ENCODE measurements at regions not wholly inside any gene's neighbourhood (a gene's known extent, or its start where the extent isn't known, plus 50 kb on each side); places are given as distances from the start of the nearest gene placed in this dataset.

DNA sequence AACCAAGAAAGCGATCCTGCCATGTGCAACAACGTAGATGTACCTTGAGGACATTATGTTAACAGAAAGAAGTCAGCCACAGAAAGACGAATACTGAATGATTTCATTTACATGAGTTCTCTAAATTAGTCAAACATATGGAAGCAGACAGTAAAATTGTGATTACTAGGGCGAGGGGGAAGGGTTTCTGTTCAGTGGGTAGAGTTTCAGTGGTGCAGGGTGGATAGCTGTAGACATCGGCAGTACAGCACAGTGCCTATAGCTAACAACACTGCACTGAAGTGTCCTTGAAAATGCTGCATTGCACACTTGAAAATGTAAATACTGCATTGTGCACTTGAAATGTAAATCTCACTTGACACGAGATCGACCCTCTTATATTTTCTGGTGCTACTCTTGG is 275.3 kb downstream of the GALR1 start:
- DNase-seq (ENCODE audit: low read depth, low spot score) = no peak
- Mint-ChIP-seq H3K4me1 (no peaks in the 10 kb centered on the region), H3K27me3 (ENCODE audit: low read depth) (no peaks in the 10 kb centered on the region), H3K4me3 (no peak overlapping the region), H3K9me3 (peaks cover 3% of the 10 kb centered on the region), H3K36me3 (ENCODE audit: low read depth) (peaks cover 15% of the 10 kb centered on the region), H3K27ac (ENCODE audit: unreplicated experiment) (no peak overlapping the region)
- TF ChIP-seq, protein P1, sequence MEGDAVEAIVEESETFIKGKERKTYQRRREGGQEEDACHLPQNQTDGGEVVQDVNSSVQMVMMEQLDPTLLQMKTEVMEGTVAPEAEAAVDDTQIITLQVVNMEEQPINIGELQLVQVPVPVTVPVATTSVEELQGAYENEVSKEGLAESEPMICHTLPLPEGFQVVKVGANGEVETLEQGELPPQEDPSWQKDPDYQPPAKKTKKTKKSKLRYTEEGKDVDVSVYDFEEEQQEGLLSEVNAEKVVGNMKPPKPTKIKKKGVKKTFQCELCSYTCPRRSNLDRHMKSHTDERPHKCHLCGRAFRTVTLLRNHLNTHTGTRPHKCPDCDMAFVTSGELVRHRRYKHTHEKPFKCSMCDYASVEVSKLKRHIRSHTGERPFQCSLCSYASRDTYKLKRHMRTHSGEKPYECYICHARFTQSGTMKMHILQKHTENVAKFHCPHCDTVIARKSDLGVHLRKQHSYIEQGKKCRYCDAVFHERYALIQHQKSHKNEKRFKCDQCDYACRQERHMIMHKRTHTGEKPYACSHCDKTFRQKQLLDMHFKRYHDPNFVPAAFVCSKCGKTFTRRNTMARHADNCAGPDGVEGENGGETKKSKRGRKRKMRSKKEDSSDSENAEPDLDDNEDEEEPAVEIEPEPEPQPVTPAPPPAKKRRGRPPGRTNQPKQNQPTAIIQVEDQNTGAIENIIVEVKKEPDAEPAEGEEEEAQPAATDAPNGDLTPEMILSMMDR (conservative IDR thresholded peaks at IDR 0.05) = no peak

DNA sequence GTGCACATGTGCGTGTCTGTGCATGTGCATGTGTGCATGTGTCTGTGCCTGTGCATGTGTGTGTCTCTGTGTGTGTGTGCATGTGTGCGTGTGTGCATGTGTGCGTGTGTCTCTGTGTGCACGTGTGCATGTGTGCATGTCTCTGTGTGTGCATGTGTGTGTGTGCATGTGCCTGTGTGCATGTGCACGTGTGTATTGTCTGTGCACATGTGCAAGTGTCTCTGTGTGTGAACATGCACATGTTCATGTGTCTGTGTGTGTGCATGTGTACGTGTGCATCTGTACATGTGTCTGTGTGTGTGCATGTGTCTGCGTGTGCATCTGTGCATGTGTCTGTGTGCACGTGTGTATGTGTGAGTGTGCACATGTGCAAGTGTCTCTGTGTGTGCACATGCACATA is 277.3 kb downstream of the GALR1 start:
- DNase-seq (ENCODE audit: low read depth, low spot score) = no peak
- H3K4me1 Mint-ChIP-seq = no peaks in the 10 kb centered on the region
- no peaks in the 10 kb centered on the region for H3K27me3 Mint-ChIP-seq (ENCODE audit: low read depth)
- no peak overlapping the region for H3K4me3 Mint-ChIP-seq
- peaks cover 15% of the 10 kb centered on the region for H3K36me3 Mint-ChIP-seq (ENCODE audit: low read depth)
- peaks cover 3% of the 10 kb centered on the region for H3K9me3 Mint-ChIP-seq
- no peak overlapping the region for H3K27ac Mint-ChIP-seq (ENCODE audit: unreplicated experiment)
- TF ChIP-seq, protein P1 (conservative IDR thresholded peaks at IDR 0.05) = no peak

DNA sequence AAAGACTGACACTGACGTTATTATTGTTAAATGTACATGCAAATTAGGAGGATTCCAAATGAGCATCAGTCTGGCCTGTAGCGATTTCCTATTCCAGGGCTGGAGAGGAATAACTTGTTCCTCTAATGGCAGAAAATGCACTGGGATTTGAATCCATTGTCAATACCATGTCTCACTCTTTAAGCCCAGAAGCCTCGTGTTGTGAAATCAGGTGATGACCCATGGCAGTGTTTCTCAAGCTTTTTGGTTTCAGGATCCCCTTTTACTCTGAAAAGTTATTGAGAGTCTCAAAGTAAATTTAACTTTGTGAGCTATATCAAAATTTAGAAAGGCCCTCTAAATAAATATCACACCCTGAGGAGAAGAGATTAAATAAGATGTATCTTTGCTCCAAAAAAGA is 279.2 kb downstream of the GALR1 start:
- Mint-ChIP-seq H3K27me3 (ENCODE audit: low read depth) (no peaks in the 10 kb centered on the region), H3K4me1 (no peaks in the 10 kb centered on the region), H3K9me3 (peaks cover 3% of the 10 kb centered on the region), H3K27ac (ENCODE audit: unreplicated experiment) (no peak overlapping the region), H3K36me3 (ENCODE audit: low read depth) (peaks cover 15% of the 10 kb centered on the region), H3K4me3 (no peak overlapping the region)
- no peak for DNase-seq (ENCODE audit: low read depth, low spot score)
- TF ChIP-seq, protein P1 (conservative IDR thresholded peaks at IDR 0.05) = no peak

DNA sequence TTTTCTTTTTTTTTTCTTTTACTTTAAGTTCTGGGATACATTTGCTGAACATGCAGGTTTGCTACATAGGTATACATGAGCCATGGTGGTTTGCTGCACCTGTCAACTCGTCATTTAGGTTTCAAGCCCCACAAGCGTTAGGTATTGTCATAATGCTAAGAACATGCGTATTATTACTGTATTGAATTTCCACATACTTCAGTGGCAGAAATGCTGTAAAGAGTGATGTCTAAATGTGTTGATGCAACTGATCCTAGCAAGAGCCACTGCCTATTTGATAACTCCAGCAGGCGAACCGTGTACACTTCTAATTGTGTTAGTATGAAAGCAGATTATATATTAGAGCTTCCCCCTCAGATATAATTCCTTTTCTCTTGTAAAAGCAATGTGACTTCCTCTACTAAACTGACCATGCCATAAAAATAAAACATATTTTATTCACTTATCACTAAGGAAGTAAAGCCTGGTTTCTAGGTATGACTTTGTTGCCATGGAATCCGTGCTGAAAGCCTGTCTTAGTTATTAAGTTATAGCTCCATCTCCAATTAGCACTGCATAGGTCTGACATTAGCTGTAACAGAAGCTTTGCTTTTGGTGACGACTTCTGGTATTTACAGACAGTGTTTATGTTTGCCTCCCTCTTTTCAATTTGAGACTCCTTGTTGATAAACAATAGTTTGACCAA is 280.0 kb downstream of the GALR1 start:
- Mint-ChIP-seq H3K4me3 (no peak overlapping the region), H3K9me3 (peaks cover 3% of the 10 kb centered on the region), H3K27ac (ENCODE audit: unreplicated experiment) (no peak overlapping the region), H3K27me3 (ENCODE audit: low read depth) (no peaks in the 10 kb centered on the region), H3K4me1 (no peaks in the 10 kb centered on the region), H3K36me3 (ENCODE audit: low read depth) (peaks cover 15% of the 10 kb centered on the region)
- TF ChIP-seq, protein P1 (conservative IDR thresholded peaks at IDR 0.05) = no peak
- no peak for DNase-seq (ENCODE audit: low read depth, low spot score)

DNA sequence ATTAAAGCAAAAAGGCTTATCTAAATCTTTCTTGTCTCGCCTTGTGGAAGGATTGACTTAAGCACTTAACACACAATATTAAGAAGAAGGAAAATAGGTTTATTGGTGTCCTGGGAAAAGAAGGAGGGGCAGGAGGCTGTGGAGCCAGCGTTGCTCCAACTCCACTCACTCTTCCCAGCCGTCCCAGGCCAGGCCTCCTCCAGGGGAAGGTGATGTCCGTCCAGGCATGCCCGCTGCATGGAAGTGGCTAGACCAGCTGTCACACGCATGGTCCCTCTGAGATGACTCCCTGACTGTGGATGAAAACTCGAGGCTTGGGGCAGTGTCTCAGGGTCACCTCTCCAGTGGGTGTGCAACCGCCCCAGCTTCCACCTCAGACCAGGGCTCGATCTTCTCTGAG is 281.1 kb downstream of the GALR1 start:
- TF ChIP-seq, protein P1 (conservative IDR thresholded peaks at IDR 0.05) = no peak
- no peaks in the 10 kb centered on the region for H3K27me3 Mint-ChIP-seq (ENCODE audit: low read depth)
- no peak overlapping the region for H3K27ac Mint-ChIP-seq (ENCODE audit: unreplicated experiment)
- no peak for DNase-seq (ENCODE audit: low read depth, low spot score)
- peaks cover 3% of the 10 kb centered on the region for H3K9me3 Mint-ChIP-seq
- peaks cover 12% of the 10 kb centered on the region for H3K36me3 Mint-ChIP-seq (ENCODE audit: low read depth)
- H3K4me3 Mint-ChIP-seq = no peak overlapping the region
- H3K4me1 Mint-ChIP-seq = no peaks in the 10 kb centered on the region

Measured in neural crest cell (in vitro differentiated cells).